Body of pancreas (tissue), 4 donors: ENCODE measurements at regions not wholly inside any gene's neighbourhood (a gene's known extent, or its start where the extent isn't known, plus 50 kb on each side); places are given as distances from the start of the nearest gene placed in this dataset.

Experiments used
- ATAC-seq: fragments of 150-250 bp; one replicate; pipeline ENCODE4 v1.9.1; 2016
- DNase-seq, 4 donors: peaks; one replicate each; pipeline ENCODE4 v3.0.0-alpha.2; 2019
- H3K27ac ChIP-seq, 4 donors: fragments of 200-600 bp; sonication (generic); 1 replicate in 3 of 4; 2 replicates in 1 of 4; pipeline versions ENCODE4 v1.5.1 to v1.6.1; 2016 to 2019; ENCODE audit warnings: mild to moderate bottlenecking in 1 of 4, mixed read lengths in 1 of 4, moderate library complexity in 1 of 4
- H3K27me3 ChIP-seq, 2 donors: fragments of 200-600 bp; sonication (generic); one replicate each; pipeline ENCODE4 v1.6.0; 2016; ENCODE audit warnings: mild to moderate bottlenecking in 1 of 2
- H3K36me3 ChIP-seq, 2 donors: fragments of 200-600 bp; sonication (generic); replicated peaks in 1 of 2; 2 replicates each; pipeline ENCODE4 v1.5.1; 2016; ENCODE audit warnings: low read depth in 2 of 2; ENCODE audit not compliant: insufficient read depth in 1 of 2
- H3K4me1 ChIP-seq: fragments of 200-600 bp; sonication (generic); one replicate; pipeline ENCODE4 v1.6.0; 2016
- H3K4me3 ChIP-seq, 2 donors: fragments of 200-600 bp; sonication (generic); 1 replicate in 1 of 2; 2 replicates in 1 of 2; pipeline ENCODE4 v1.5.1; 2016 to 2019
- H3K9me3 ChIP-seq, 3 donors: fragments of 200-600 bp; sonication (generic); 1 replicate in 2 of 3; 2 replicates in 1 of 3; pipeline ENCODE4 v1.5.1; 2016
- CTCF ChIP-seq, 7 experiments: fragments of 450-650 bp in 4 of 7; fragments of 200-600 bp in 3 of 7; sonication (generic) in 3 of 7; IDR thresholded peaks; one replicate each; pipeline ENCODE4 v1.5.1; 2016 to 2019; ENCODE audit warnings: antibody characterized with exemption in 7 of 7
- POLR2A ChIP-seq, 3 donors: fragments of 450-650 bp; IDR thresholded peaks; one replicate each; pipeline ENCODE4 v1.6.1; 2016; ENCODE audit warnings: antibody characterized with exemption in 3 of 3, mild to moderate bottlenecking in 2 of 3
- WGBS, 2 donors: methylation state at CpG; one replicate each; pipeline ENCODE4 v1.1.5; 2017; 5-methylcytosine and 5-hydroxymethylcytosine counted together
- intact Hi-C: fragments of 100-400 bp; cut with DNase I; formaldehyde crosslinking; loops from one replicate; pipeline ENCODE4 v1.15.1; 2023

GRCh38 chr11:114782650-114783310, 104.5 kb downstream of the NXPE2 start:
- Histone ChIP-seq H3K27me3 (no peaks in the 10 kb centered on the region), H3K36me3 (no peaks in the 10 kb centered on the region), H3K9me3 (no peaks in the 10 kb centered on the region), H3K27ac (no peak overlapping the region), H3K4me1 (no peaks in the 10 kb centered on the region), H3K4me3 (no peak overlapping the region)
- ATAC-seq (no peak), DNase-seq (no peak)
- intact Hi-C loops: no loop called here
- TF ChIP-seq CTCF (IDR thresholded peaks at IDR 0.05): no peak
- TF ChIP-seq POLR2A (IDR thresholded peaks at IDR 0.05): no peak
- 67 to 76% methylated on average over 13 of the region's 13 CpGs for WGBS, 2 donors

- no peaks in the 10 kb centered on the region for H3K4me1 ChIP-seq
- intact Hi-C loops: no loop called here
- ATAC-seq (no peak), DNase-seq (no peak)
- H3K9me3 ChIP-seq: no peaks in the 10 kb centered on the region
- H3K27ac ChIP-seq: no peak overlapping the region
- no peaks in the 10 kb centered on the region for H3K36me3 ChIP-seq
- no peaks in the 10 kb centered on the region for H3K27me3 ChIP-seq
- H3K4me3 ChIP-seq: no peak overlapping the region
- TF ChIP-seq POLR2A (IDR thresholded peaks at IDR 0.05) (no peak), CTCF (IDR thresholded peaks at IDR 0.05) (no peak)
Observed at GRCh38 chr11:114783805-114784204, 105.5 kb downstream of the NXPE2 start.

- ATAC-seq (no peak), DNase-seq (no peak)
- Histone ChIP-seq H3K4me3 (no peak overlapping the region), H3K36me3 (no peaks in the 10 kb centered on the region), H3K9me3 (no peaks in the 10 kb centered on the region), H3K27me3 (no peaks in the 10 kb centered on the region), H3K27ac (no peak overlapping the region), H3K4me1 (no peaks in the 10 kb centered on the region)
- intact Hi-C loops: no loop called here
- TF ChIP-seq POLR2A (IDR thresholded peaks at IDR 0.05) (no peak), CTCF (IDR thresholded peaks at IDR 0.05) (no peak)
- 82 to 83% methylated on average over 5 of the region's 5 CpGs for WGBS, 2 donors
Observed at GRCh38 chr11:114784216-114784615, 105.9 kb downstream of the NXPE2 start.

GRCh38 chr11:114784891-114785290, 106.6 kb downstream of the NXPE2 start:
- no peaks in the 10 kb centered on the region for H3K27me3 ChIP-seq
- WGBS, 2 donors: 89% methylated on average over 4 of the region's 4 CpGs
- ATAC-seq: no peak
- H3K4me3 ChIP-seq: no peak overlapping the region
- no peak for DNase-seq
- H3K36me3 ChIP-seq: no peaks in the 10 kb centered on the region
- H3K4me1 ChIP-seq: no peaks in the 10 kb centered on the region
- intact Hi-C loops: no loop called here
- no peaks in the 10 kb centered on the region for H3K9me3 ChIP-seq
- TF ChIP-seq POLR2A (IDR thresholded peaks at IDR 0.05) (no peak), CTCF (IDR thresholded peaks at IDR 0.05) (no peak)
- no peak overlapping the region for H3K27ac ChIP-seq

- no peaks in the 10 kb centered on the region for H3K36me3 ChIP-seq
- WGBS, 2 donors: 86 to 92% methylated on average over 4 of the region's 4 CpGs
- H3K4me1 ChIP-seq: no peaks in the 10 kb centered on the region
- H3K4me3 ChIP-seq: no peak overlapping the region
- no peaks in the 10 kb centered on the region for H3K27me3 ChIP-seq
- TF ChIP-seq POLR2A (IDR thresholded peaks at IDR 0.05) (no peak), CTCF (IDR thresholded peaks at IDR 0.05) (no peak)
- H3K9me3 ChIP-seq: no peaks in the 10 kb centered on the region
- no peak for DNase-seq
- H3K27ac ChIP-seq: no peak overlapping the region
- ATAC-seq: no peak
- intact Hi-C loops: no loop called here
Observed at GRCh38 chr11:114785820-114786219, 107.5 kb downstream of the NXPE2 start.
